RWPE2 (cell line): ENCODE measurements at regions not wholly inside any gene's neighbourhood (a gene's known extent, or its start where the extent isn't known, plus 50 kb on each side); places are given as distances from the start of the nearest gene placed in this dataset.

Experiments
- ATAC-seq: fragments of 200-7000 bp; cut with Tn5 transposase; 3 replicates; pipeline ENCODE4 v1.9.1; 2021; ENCODE audit warnings: low read depth
- DNase-seq: peaks from one replicate; pipeline ENCODE4 v3.0.0-alpha.2; 2020; ENCODE audit warnings: low spot score
- H3K27ac ChIP-seq: fragments of 450-650 bp; 2 replicates; pipeline ENCODE4 v1.5.1; 2017; ENCODE audit warnings: mild to moderate bottlenecking; ENCODE audit not compliant: poor library complexity, severe bottlenecking
- H3K27me3 ChIP-seq: fragments of 250-450 bp; sonication (Bioruptor Pico); 2 replicates; pipeline ENCODE4 v1.5.1; 2021; ENCODE audit warnings: mild to moderate bottlenecking, moderate library complexity; ENCODE audit not compliant: insufficient read depth, poor library complexity, severe bottlenecking
- H3K36me3 ChIP-seq: fragments of 250-450 bp; sonication (Bioruptor Pico); 2 replicates; pipeline ENCODE4 v1.5.1; 2020; ENCODE audit warnings: low read depth, mild to moderate bottlenecking, moderate library complexity
- H3K4me1 ChIP-seq: fragments of 250-450 bp; sonication (Bioruptor Pico); 2 replicates; pipeline ENCODE4 v1.5.1; 2021; ENCODE audit warnings: mild to moderate bottlenecking, moderate library complexity; ENCODE audit not compliant: insufficient read depth, poor library complexity, severe bottlenecking
- H3K4me3 ChIP-seq: fragments of 250-450 bp; sonication (Bioruptor Pico); 2 replicates; pipeline ENCODE4 v1.5.1; 2021; ENCODE audit warnings: mild to moderate bottlenecking, moderate library complexity; ENCODE audit not compliant: severe bottlenecking
- H3K9me3 ChIP-seq: fragments of 250-450 bp; sonication (Bioruptor Pico); 2 replicates; pipeline ENCODE4 v1.5.1; 2021; ENCODE audit warnings: mild to moderate bottlenecking, moderate library complexity; ENCODE audit not compliant: severe bottlenecking
- TF ChIP-seq, protein P1 (sequence below): fragments of 450-650 bp; IDR thresholded peaks from one replicate; pipeline ENCODE4 v1.5.1; 2017; ENCODE audit warnings: mild to moderate bottlenecking, moderate library complexity; ENCODE audit not compliant: poor library complexity, severe bottlenecking

DNA sequence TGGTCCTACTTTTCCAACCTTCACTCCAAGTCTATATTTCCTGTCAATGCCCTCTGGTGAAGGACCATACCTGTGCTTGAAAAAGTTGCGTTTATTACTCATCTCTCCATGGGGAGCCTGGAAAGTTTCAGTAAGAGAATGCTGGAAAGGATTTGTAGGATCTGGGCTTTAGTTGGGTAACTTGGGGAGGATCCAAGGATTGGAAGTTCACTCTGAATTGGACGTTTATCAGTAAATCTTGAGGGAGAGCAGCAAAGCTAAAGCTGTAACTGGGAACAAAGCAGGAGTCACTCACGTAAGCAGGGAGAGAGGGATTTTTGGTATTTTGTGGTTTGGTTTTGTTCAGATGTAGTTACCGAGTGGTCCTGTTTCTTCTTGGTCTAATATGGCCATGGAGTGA is 51.4 kb upstream of the NPVF start:
- Histone ChIP-seq H3K36me3 (no peaks in the 10 kb centered on the region), H3K27me3 (peaks cover 3% of the 10 kb centered on the region), H3K9me3 (no peaks in the 10 kb centered on the region), H3K4me3 (no peak overlapping the region), H3K4me1 (no peaks in the 10 kb centered on the region), H3K27ac (no peak overlapping the region)
- TF ChIP-seq, protein P1, sequence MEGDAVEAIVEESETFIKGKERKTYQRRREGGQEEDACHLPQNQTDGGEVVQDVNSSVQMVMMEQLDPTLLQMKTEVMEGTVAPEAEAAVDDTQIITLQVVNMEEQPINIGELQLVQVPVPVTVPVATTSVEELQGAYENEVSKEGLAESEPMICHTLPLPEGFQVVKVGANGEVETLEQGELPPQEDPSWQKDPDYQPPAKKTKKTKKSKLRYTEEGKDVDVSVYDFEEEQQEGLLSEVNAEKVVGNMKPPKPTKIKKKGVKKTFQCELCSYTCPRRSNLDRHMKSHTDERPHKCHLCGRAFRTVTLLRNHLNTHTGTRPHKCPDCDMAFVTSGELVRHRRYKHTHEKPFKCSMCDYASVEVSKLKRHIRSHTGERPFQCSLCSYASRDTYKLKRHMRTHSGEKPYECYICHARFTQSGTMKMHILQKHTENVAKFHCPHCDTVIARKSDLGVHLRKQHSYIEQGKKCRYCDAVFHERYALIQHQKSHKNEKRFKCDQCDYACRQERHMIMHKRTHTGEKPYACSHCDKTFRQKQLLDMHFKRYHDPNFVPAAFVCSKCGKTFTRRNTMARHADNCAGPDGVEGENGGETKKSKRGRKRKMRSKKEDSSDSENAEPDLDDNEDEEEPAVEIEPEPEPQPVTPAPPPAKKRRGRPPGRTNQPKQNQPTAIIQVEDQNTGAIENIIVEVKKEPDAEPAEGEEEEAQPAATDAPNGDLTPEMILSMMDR: no peak
- ATAC-seq: no peak
- no peak for DNase-seq

- no peaks in the 10 kb centered on the region for H3K36me3 ChIP-seq
- DNase-seq (no peak), ATAC-seq (no peak)
- H3K27ac ChIP-seq: no peak overlapping the region
- TF ChIP-seq, protein P1: no peak
- H3K27me3 ChIP-seq: peaks cover 5% of the 10 kb centered on the region
- no peaks in the 10 kb centered on the region for H3K9me3 ChIP-seq
- no peaks in the 10 kb centered on the region for H3K4me1 ChIP-seq
- no peak overlapping the region for H3K4me3 ChIP-seq
Measured at GRCh38 chr7:25280181-25280580, 51.9 kb upstream of the NPVF start.

- Histone ChIP-seq H3K4me3 (no peak overlapping the region), H3K9me3 (no peaks in the 10 kb centered on the region), H3K27ac (no peak overlapping the region), H3K4me1 (no peaks in the 10 kb centered on the region), H3K36me3 (no peaks in the 10 kb centered on the region), H3K27me3 (peaks cover 7% of the 10 kb centered on the region)
- ATAC-seq (no peak), DNase-seq (no peak)
- TF ChIP-seq, protein P1: no peak
Measured at GRCh38 chr7:25282194-25282593, 53.9 kb upstream of the NPVF start.

- Histone ChIP-seq H3K9me3 (no peaks in the 10 kb centered on the region), H3K27me3 (peaks cover 7% of the 10 kb centered on the region), H3K4me3 (no peak overlapping the region), H3K36me3 (no peaks in the 10 kb centered on the region), H3K27ac (no peak overlapping the region), H3K4me1 (no peaks in the 10 kb centered on the region)
- TF ChIP-seq, protein P1: no peak
- ATAC-seq (no peak), DNase-seq (no peak)
Measured at GRCh38 chr7:25286756-25287155, 58.5 kb upstream of the NPVF start.

DNA sequence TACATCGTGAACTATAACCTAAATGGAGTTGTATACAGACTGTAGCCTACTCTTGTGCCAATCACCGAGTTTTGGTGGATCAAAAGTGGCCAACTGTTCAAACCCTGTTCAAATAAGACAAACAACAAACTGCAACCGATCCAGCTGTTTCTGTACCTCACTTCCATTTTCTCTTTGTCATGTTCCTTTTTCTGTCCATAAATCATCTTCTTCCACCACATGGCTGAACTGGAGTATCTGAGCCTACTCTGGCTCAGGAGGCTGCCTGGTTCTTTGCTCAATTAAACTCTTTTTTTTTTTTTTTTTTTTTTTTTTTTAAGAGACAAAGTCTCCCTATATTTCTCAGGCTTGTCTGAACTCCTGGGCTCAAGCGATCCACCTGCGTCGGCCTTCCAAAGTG is 59.0 kb upstream of the NPVF start:
- no peaks in the 10 kb centered on the region for H3K36me3 ChIP-seq
- H3K4me1 ChIP-seq: no peaks in the 10 kb centered on the region
- no peak overlapping the region for H3K4me3 ChIP-seq
- H3K27me3 ChIP-seq: peaks cover 7% of the 10 kb centered on the region
- TF ChIP-seq, protein P1: no peak
- H3K9me3 ChIP-seq: no peaks in the 10 kb centered on the region
- DNase-seq (no peak), ATAC-seq (no peak)
- H3K27ac ChIP-seq: no peak overlapping the region
